ENCODE measurements at regions not wholly inside any gene's neighbourhood (a gene's known extent, or its start where the extent isn't known, plus 50 kb on each side); places are given as distances from the start of the nearest gene placed in this dataset.

GRCh38 chr11:129319751-129320150, 55.9 kb upstream of the BARX2 start:
- TF ChIP-seq CTCF (IDR thresholded peaks at IDR 0.05; ENCODE audit: insufficient read depth, low read length, poor library complexity, severe bottlenecking), result no peak
- Histone ChIP-seq H3K27me3 (replicated peaks; ENCODE audit: control insufficient read depth, insufficient read depth, low read length) (no peaks in the 10 kb centered on the region; the same call in 1 of the 2 replicates), H3K36me3 (ENCODE audit: control insufficient read depth, insufficient read depth, low read length) (no peaks in the 10 kb centered on the region), H3K4me3 (replicated peaks; ENCODE audit: low read depth, low read length) (no peak overlapping the region)
- no peak for DNase-seq (ENCODE audit: extremely low read depth, insufficient read length)

DNA sequence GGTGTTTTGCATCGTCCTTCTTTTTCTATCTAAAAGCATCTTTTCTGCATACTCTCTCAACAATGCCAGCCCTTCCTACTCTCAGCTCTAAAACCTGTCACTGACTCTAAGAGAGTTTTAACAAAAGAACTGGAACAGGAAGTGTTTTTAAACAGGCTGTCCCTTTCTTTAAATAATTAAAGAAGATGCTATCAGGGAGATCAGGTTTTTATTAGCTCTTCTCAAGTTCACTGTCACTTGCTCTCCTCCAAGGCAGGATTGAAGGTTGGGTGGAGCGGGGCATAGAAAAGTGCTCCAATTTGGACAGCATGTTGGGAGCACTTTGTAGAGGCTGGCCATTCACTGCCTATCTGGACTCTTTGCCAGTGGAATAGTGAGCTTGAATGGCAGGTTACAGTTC, 56.4 kb upstream of the BARX2 start:
- Histone ChIP-seq H3K36me3 (ENCODE audit: control insufficient read depth, insufficient read depth, low read length) (no peaks in the 10 kb centered on the region), H3K4me3 (replicated peaks; ENCODE audit: low read depth, low read length) (no peak overlapping the region), H3K27me3 (replicated peaks; ENCODE audit: control insufficient read depth, insufficient read depth, low read length) (no peaks in the 10 kb centered on the region; the same call in 1 of the 2 replicates)
- DNase-seq (ENCODE audit: extremely low read depth, insufficient read length), result no peak
- no peak for TF ChIP-seq CTCF (IDR thresholded peaks at IDR 0.05; ENCODE audit: insufficient read depth, low read length, poor library complexity, severe bottlenecking)

GRCh38 chr11:129317571-129317970, 58.1 kb upstream of the BARX2 start:
- TF ChIP-seq CTCF (IDR thresholded peaks at IDR 0.05; ENCODE audit: insufficient read depth, low read length, poor library complexity, severe bottlenecking), result no peak
- no peaks in the 10 kb centered on the region; the same call in 1 of the 2 replicates for H3K27me3 ChIP-seq (replicated peaks; ENCODE audit: control insufficient read depth, insufficient read depth, low read length)
- no peak for DNase-seq (ENCODE audit: extremely low read depth, insufficient read length)
- H3K36me3 ChIP-seq (ENCODE audit: control insufficient read depth, insufficient read depth, low read length), result no peaks in the 10 kb centered on the region
- no peak overlapping the region for H3K4me3 ChIP-seq (replicated peaks; ENCODE audit: low read depth, low read length)

GRCh38 chr11:129316781-129317180, 58.9 kb upstream of the BARX2 start:
- Histone ChIP-seq H3K4me3 (replicated peaks; ENCODE audit: low read depth, low read length) (no peak overlapping the region), H3K27me3 (replicated peaks; ENCODE audit: control insufficient read depth, insufficient read depth, low read length) (no peaks in the 10 kb centered on the region; the same call in 1 of the 2 replicates), H3K36me3 (ENCODE audit: control insufficient read depth, insufficient read depth, low read length) (no peaks in the 10 kb centered on the region)
- TF ChIP-seq CTCF (IDR thresholded peaks at IDR 0.05; ENCODE audit: insufficient read depth, low read length, poor library complexity, severe bottlenecking), result no peak
- DNase-seq (ENCODE audit: extremely low read depth, insufficient read length), result no peak

- Histone ChIP-seq H3K27me3 (replicated peaks; ENCODE audit: control insufficient read depth, insufficient read depth, low read length) (no peaks in the 10 kb centered on the region; the same call in 1 of the 2 replicates), H3K36me3 (ENCODE audit: control insufficient read depth, insufficient read depth, low read length) (no peaks in the 10 kb centered on the region), H3K4me3 (replicated peaks; ENCODE audit: low read depth, low read length) (no peak overlapping the region)
- TF ChIP-seq CTCF (IDR thresholded peaks at IDR 0.05; ENCODE audit: insufficient read depth, low read length, poor library complexity, severe bottlenecking), result no peak
- no peak for DNase-seq (ENCODE audit: extremely low read depth, insufficient read length)
These were observed 59.7 kb upstream of the BARX2 start for GRCh38 chr11:129315781-129316579.
